ENCODE measurements at regions not wholly inside any gene's neighbourhood (a gene's known extent, or its start where the extent isn't known, plus 50 kb on each side); places are given as distances from the start of the nearest gene placed in this dataset.

DNA sequence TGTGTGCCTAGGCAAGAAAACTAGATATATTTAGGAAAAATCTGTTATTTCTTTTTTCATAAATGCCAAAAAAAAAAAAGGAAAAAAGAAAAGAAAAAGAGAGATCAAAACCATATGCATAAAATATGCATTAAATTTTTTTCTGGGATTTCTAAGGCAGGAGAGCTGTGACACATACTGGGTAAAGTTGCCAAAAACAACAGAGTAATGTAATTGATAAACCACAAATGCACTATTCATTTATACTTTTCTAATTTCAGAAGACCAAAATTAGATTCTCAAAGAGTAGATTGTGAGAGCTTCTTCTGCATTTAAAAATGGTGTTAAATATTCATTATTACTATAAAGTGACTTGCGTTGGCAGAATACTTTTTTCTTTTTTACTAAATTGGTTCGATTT, 673.8 kb upstream of the MGAT4C start:
- Histone ChIP-seq H3K4me1 (ENCODE audit: control insufficient read depth, insufficient read depth, low read depth, low read length) (no peaks in the 10 kb centered on the region), H4K8ac (ENCODE audit: low read length) (no peak overlapping the region), H3K9ac (ENCODE audit: low read length) (no peak overlapping the region), H2AFZ (ENCODE audit: low read depth, low read length) (no peak overlapping the region), H2BK120ac (ENCODE audit: low read depth, low read length) (no peak overlapping the region), H2BK12ac (ENCODE audit: low read length in 2 of 2) (no peak overlapping the region), H3K36me3 (ENCODE audit: control insufficient read depth in 1 of 2, insufficient read depth in 2 of 2, low read depth in 1 of 2, low read length in 2 of 2) (no peaks in the 10 kb centered on the region), H3K79me1 (replicated peaks; ENCODE audit: low read length, poor library complexity, severe bottlenecking) (no peaks in the 10 kb centered on the region), H4K91ac (ENCODE audit: low read length) (no peak overlapping the region), H3K23ac (ENCODE audit: low read length in 2 of 2) (no peak overlapping the region), H2BK5ac (ENCODE audit: low read depth, low read length, poor library complexity, severe bottlenecking) (no peak overlapping the region), H3K18ac (ENCODE audit: low read depth in 1 of 2, low read length in 2 of 2) (no peak overlapping the region), H3K9me3 (ENCODE audit: control insufficient read depth, low read length) (no peaks in the 10 kb centered on the region), H3K14ac (ENCODE audit: low read length in 2 of 2) (no peak overlapping the region), H2AK5ac (ENCODE audit: low read length, severe bottlenecking) (no peak overlapping the region), H3K27me3 (ENCODE audit: control insufficient read depth in 1 of 2, insufficient read depth in 1 of 2, low read length in 2 of 2) (no peaks in the 10 kb centered on the region), H3K4ac (ENCODE audit: low read depth in 1 of 2, low read length in 2 of 2) (no peak overlapping the region), H2BK15ac (ENCODE audit: low read depth, poor library complexity, severe bottlenecking) (no peak overlapping the region), H3K4me3 (ENCODE audit: insufficient read depth in 1 of 2, low read depth in 1 of 2, low read length in 2 of 2) (no peak overlapping the region), H3K4me2 (ENCODE audit: low read length, poor library complexity, severe bottlenecking) (no peak overlapping the region), H3K27ac (ENCODE audit: low read length, poor library complexity, severe bottlenecking) (no peak overlapping the region)
- no CpG with 5 or more reads among the region's 2 CpGs for WGBS
- no peak for DNase-seq

GRCh38 chr12:86917121-86917520, 660.9 kb upstream of the MGAT4C start:
- Histone ChIP-seq H2AFZ (ENCODE audit: low read depth, low read length) (no peak overlapping the region), H3K4me3 (ENCODE audit: insufficient read depth in 1 of 2, low read depth in 1 of 2, low read length in 2 of 2) (no peak overlapping the region), H4K8ac (ENCODE audit: low read length) (no peak overlapping the region), H2BK15ac (ENCODE audit: low read depth, poor library complexity, severe bottlenecking) (no peak overlapping the region), H2BK12ac (ENCODE audit: low read length in 2 of 2) (no peak overlapping the region), H3K36me3 (ENCODE audit: control insufficient read depth in 1 of 2, insufficient read depth in 2 of 2, low read depth in 1 of 2, low read length in 2 of 2) (no peaks in the 10 kb centered on the region), H3K9me3 (ENCODE audit: control insufficient read depth, low read length) (no peaks in the 10 kb centered on the region), H3K27ac (ENCODE audit: low read length, poor library complexity, severe bottlenecking) (no peak overlapping the region), H4K91ac (ENCODE audit: low read length) (no peak overlapping the region), H3K27me3 (ENCODE audit: control insufficient read depth in 1 of 2, insufficient read depth in 1 of 2, low read length in 2 of 2) (no peaks in the 10 kb centered on the region), H3K4me2 (ENCODE audit: low read length, poor library complexity, severe bottlenecking) (no peak overlapping the region), H2AK5ac (ENCODE audit: low read length, severe bottlenecking) (no peak overlapping the region), H2BK120ac (ENCODE audit: low read depth, low read length) (no peak overlapping the region), H3K9ac (ENCODE audit: low read length) (no peak overlapping the region), H3K14ac (ENCODE audit: low read length in 2 of 2) (no peak overlapping the region), H3K18ac (ENCODE audit: low read depth in 1 of 2, low read length in 2 of 2) (no peak overlapping the region), H3K4me1 (ENCODE audit: control insufficient read depth, insufficient read depth, low read depth, low read length) (no peaks in the 10 kb centered on the region), H3K79me1 (replicated peaks; ENCODE audit: low read length, poor library complexity, severe bottlenecking) (no peaks in the 10 kb centered on the region), H2BK5ac (ENCODE audit: low read depth, low read length, poor library complexity, severe bottlenecking) (no peak overlapping the region), H3K4ac (ENCODE audit: low read depth in 1 of 2, low read length in 2 of 2) (no peak overlapping the region), H3K23ac (ENCODE audit: low read length in 2 of 2) (no peak overlapping the region)
- DNase-seq = no peak
- no CpG with 5 or more reads among the region's 1 CpG for WGBS

DNA sequence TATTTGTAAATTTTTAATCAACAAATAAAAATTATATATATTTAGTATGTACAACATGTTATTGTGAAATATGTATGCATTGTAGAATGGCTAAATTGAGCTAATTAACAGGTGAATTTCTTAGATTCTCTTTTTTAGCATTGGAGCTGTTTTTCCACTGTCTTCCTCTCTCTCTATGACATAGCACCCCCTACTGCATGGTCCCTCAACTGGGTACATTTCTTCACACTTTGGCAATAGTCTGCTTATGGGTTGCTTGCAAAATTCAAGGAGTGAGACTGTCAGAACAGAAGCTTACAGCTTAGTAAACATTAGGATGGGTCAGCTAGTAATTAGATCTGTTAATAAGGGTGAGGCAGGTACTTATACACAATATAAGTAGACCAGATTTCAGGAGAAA, 658.5 kb upstream of the MGAT4C start:
- H4K91ac ChIP-seq (ENCODE audit: low read length) = no peak overlapping the region
- no peaks in the 10 kb centered on the region for H3K9me3 ChIP-seq (ENCODE audit: control insufficient read depth, low read length)
- no peak overlapping the region for H3K14ac ChIP-seq (ENCODE audit: low read length in 2 of 2)
- no peak overlapping the region for H3K23ac ChIP-seq (ENCODE audit: low read length in 2 of 2)
- DNase-seq = peak; percentile 62
- no peaks in the 10 kb centered on the region for H3K27me3 ChIP-seq (ENCODE audit: control insufficient read depth in 1 of 2, insufficient read depth in 1 of 2, low read length in 2 of 2)
- H3K36me3 ChIP-seq (ENCODE audit: control insufficient read depth in 1 of 2, insufficient read depth in 2 of 2, low read depth in 1 of 2, low read length in 2 of 2) = no peaks in the 10 kb centered on the region
- no peak overlapping the region for H3K27ac ChIP-seq (ENCODE audit: low read length, poor library complexity, severe bottlenecking)
- H3K4me2 ChIP-seq (ENCODE audit: low read length, poor library complexity, severe bottlenecking) = no peak overlapping the region
- H3K79me1 ChIP-seq (replicated peaks; ENCODE audit: low read length, poor library complexity, severe bottlenecking) = no peaks in the 10 kb centered on the region
- H3K18ac ChIP-seq (ENCODE audit: low read depth in 1 of 2, low read length in 2 of 2) = no peak overlapping the region
- H3K4me3 ChIP-seq (ENCODE audit: insufficient read depth in 1 of 2, low read depth in 1 of 2, low read length in 2 of 2) = no peak overlapping the region
- H2BK12ac ChIP-seq (ENCODE audit: low read length in 2 of 2) = no peak overlapping the region
- H2AK5ac ChIP-seq (ENCODE audit: low read length, severe bottlenecking) = no peak overlapping the region
- no peak overlapping the region for H2AFZ ChIP-seq (ENCODE audit: low read depth, low read length)
- no peak overlapping the region for H2BK120ac ChIP-seq (ENCODE audit: low read depth, low read length)
- no peak overlapping the region for H3K4ac ChIP-seq (ENCODE audit: low read depth in 1 of 2, low read length in 2 of 2)
- no peaks in the 10 kb centered on the region for H3K4me1 ChIP-seq (ENCODE audit: control insufficient read depth, insufficient read depth, low read depth, low read length)
- no peak overlapping the region for H3K9ac ChIP-seq (ENCODE audit: low read length)
- no peak overlapping the region for H2BK15ac ChIP-seq (ENCODE audit: low read depth, poor library complexity, severe bottlenecking)
- no peak overlapping the region for H2BK5ac ChIP-seq (ENCODE audit: low read depth, low read length, poor library complexity, severe bottlenecking)
- no peak overlapping the region for H4K8ac ChIP-seq (ENCODE audit: low read length)

DNA sequence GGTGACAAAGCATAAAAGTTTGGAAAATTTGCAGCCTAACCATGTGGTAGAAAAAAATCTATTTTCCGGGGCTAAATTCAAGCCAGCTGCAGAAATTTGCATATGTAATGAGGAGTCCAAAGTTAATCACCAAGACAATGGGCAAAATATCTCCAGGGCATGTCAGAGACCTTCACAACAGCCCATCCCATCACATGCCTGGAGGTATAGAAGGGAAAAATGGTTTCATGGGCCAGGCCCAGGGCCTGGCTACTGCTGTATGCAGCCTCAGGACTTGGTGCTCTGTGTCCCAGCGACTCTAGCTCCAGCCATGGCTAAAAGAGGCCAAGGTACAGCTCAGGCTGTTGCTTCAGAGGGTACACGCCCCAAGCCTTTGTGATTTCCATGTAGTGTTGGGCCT, 655.8 kb upstream of the MGAT4C start:
- Histone ChIP-seq H3K27me3 (ENCODE audit: control insufficient read depth in 1 of 2, insufficient read depth in 1 of 2, low read length in 2 of 2) (no peaks in the 10 kb centered on the region), H3K79me1 (replicated peaks; ENCODE audit: low read length, poor library complexity, severe bottlenecking) (no peaks in the 10 kb centered on the region), H2BK5ac (ENCODE audit: low read depth, low read length, poor library complexity, severe bottlenecking) (no peak overlapping the region), H3K18ac (ENCODE audit: low read depth in 1 of 2, low read length in 2 of 2) (no peak overlapping the region), H3K23ac (ENCODE audit: low read length in 2 of 2) (no peak overlapping the region), H3K9ac (ENCODE audit: low read length) (no peak overlapping the region), H2BK120ac (ENCODE audit: low read depth, low read length) (no peak overlapping the region), H3K4me2 (ENCODE audit: low read length, poor library complexity, severe bottlenecking) (no peak overlapping the region), H3K4me3 (ENCODE audit: insufficient read depth in 1 of 2, low read depth in 1 of 2, low read length in 2 of 2) (no peak overlapping the region), H3K9me3 (ENCODE audit: control insufficient read depth, low read length) (no peaks in the 10 kb centered on the region), H3K4me1 (ENCODE audit: control insufficient read depth, insufficient read depth, low read depth, low read length) (no peaks in the 10 kb centered on the region), H3K14ac (ENCODE audit: low read length in 2 of 2) (no peak overlapping the region), H4K8ac (ENCODE audit: low read length) (no peak overlapping the region), H4K91ac (ENCODE audit: low read length) (no peak overlapping the region), H3K36me3 (ENCODE audit: control insufficient read depth in 1 of 2, insufficient read depth in 2 of 2, low read depth in 1 of 2, low read length in 2 of 2) (no peaks in the 10 kb centered on the region), H2AFZ (ENCODE audit: low read depth, low read length) (no peak overlapping the region), H3K4ac (ENCODE audit: low read depth in 1 of 2, low read length in 2 of 2) (no peak overlapping the region), H2AK5ac (ENCODE audit: low read length, severe bottlenecking) (no peak overlapping the region), H2BK15ac (ENCODE audit: low read depth, poor library complexity, severe bottlenecking) (no peak overlapping the region), H3K27ac (ENCODE audit: low read length, poor library complexity, severe bottlenecking) (no peak overlapping the region), H2BK12ac (ENCODE audit: low read length in 2 of 2) (no peak overlapping the region)
- 85% methylated on average over 2 of the region's 3 CpGs for whole genome bisulfite sequencing
- DNase-seq = no peak

All from mesenchymal stem cell (in vitro differentiated cells and primary cell).